GM18502 (cell line): ENCODE measurements at regions not wholly inside any gene's neighbourhood (a gene's known extent, or its start where the extent isn't known, plus 50 kb on each side); places are given as distances from the start of the nearest gene placed in this dataset.

ENCODE experiments used
- ATAC-seq: cut with Tn5 transposase; IDR thresholded peaks from one replicate; pipeline ENCODE4 v1.9.1; 2021; ENCODE audit warnings: mild to moderate bottlenecking; ENCODE audit not compliant: unreplicated experiment, poor library complexity

GRCh38 chr18:78006006-78006773 is 756.5 kb downstream of the GALR1 start:
- no peak for ATAC-seq

GRCh38 chr18:78006774-78007260 is 757.2 kb downstream of the GALR1 start:
- ATAC-seq = no peak

GRCh38 chr18:78010363-78010762 is 760.7 kb downstream of the GALR1 start:
- no peak for ATAC-seq

DNA sequence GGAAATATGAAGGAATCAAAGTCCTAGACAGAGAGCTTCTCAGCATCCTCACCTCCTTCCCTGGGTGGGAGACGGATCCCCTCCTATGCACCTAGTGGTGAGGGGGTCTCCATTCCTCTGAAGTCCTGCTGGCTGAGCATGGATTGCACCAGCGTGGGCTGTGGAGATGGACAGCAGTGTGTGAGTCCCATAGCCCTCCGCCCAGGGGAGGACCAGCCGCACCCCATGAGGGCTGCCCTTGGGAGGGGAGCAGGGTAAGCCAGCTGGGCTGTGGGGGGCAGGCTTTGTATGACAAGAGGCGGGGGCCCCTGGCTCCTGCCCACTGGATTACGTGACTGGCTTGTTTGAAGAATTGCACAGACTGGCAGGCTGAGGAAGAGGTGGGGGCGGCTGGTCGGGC is 768.2 kb downstream of the GALR1 start:
- no peak for ATAC-seq

- no peak for ATAC-seq
Observed at GRCh38 chr18:78021196-78021595, 771.5 kb downstream of the GALR1 start.

DNA sequence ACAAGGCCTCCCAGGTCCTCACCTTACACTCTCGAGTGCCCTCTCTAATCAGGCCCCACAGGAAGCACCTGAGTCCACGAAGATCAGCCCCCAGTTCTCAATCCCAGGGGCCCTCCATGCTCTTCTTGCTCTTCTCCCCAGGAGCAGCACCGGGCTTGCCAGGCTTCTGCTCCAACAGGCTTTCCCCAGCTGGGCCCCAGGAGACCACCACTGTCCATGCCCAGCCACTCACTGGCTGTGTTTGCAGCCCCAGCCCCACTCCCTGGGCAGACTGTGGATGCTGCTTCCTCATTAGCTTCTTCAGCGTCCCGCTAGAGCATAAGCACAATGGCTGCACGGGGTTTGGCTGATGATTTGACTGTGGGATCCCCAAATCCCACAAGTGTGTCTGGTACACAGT is 781.9 kb downstream of the GALR1 start:
- no peak for ATAC-seq

DNA sequence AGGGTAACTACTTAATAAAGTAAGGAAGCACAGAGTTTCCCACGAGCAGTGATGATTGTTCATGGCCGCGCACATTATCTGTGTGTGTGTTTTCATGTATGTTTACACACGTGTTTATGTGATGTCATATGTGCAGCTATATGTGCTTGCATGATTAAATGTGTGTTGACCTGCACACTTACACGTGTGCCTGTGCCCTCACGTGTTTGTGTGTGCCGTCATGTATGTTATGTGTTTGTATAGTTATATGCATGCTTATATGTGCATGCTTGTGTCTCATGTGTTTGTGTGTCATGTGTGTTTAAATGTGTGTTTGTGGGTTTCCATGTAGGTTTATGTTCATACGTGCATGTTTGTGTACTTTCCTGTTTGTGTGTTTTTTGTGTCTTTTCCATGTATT is 782.3 kb downstream of the GALR1 start:
- no peak for ATAC-seq

- no peak for ATAC-seq
Observed at GRCh38 chr18:78032574-78032973, 782.9 kb downstream of the GALR1 start.

DNA sequence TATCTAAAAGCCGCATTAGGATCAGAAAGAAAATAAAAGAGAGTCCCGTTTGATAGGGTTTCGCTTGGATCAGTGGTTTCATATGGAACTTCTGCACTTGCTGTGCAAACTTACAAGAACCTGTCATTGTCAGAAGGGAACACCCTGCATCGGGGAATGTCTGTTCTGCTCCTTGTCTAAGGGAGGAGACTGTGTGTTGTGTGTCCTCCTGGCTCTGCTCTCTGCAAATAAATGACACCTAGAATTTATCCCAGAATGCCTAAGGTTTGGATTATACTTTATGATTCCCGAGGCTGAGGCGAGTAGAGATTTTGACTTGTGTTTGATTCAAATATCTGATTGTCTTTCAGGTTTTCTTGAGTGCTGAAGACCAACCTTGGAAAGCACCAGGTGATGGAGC is 785.1 kb downstream of the GALR1 start:
- no peak for ATAC-seq

GRCh38 chr18:78041218-78041617 is 791.6 kb downstream of the GALR1 start:
- no peak for ATAC-seq

DNA sequence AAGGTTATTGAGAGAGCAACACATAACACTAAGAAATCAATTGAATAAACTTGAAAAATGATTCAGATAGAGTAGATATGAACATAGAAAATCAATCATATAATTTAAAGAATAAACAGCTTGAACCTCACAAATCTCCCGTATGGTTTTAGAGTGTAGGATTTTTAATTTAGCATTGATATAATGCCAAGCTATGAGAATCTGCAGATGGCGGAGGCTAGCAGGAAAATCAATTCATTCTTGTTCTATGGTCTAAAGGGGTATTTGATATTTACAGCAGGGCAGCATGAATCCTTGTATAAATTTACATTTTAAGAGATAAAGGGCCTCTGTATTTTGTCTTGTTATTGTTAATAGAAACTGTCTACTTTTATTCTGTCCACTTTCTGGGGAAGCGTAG is 797.0 kb downstream of the GALR1 start:
- ATAC-seq = no peak

- ATAC-seq = no peak
Observed at GRCh38 chr18:78049281-78049680, 799.6 kb downstream of the GALR1 start.

DNA sequence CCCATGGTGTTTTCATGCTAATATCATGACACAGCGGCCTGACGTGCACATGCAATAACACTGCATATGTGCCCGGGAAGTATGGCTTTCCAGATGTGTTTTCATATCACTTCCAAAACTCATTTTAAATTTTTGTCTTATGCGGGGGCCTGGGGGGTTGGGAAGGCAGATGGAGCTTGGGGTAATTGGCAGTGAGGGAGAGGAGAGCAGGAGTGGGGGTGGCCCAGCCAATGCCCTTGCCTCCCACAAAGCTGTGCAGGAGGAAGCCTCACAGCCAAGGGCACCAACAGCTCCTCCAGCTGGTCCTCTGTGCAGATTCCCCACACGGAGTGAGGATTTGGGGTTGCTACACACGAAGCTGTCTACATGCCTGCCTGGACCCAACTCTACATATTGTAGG is 805.2 kb downstream of the GALR1 start:
- ATAC-seq = no peak

DNA sequence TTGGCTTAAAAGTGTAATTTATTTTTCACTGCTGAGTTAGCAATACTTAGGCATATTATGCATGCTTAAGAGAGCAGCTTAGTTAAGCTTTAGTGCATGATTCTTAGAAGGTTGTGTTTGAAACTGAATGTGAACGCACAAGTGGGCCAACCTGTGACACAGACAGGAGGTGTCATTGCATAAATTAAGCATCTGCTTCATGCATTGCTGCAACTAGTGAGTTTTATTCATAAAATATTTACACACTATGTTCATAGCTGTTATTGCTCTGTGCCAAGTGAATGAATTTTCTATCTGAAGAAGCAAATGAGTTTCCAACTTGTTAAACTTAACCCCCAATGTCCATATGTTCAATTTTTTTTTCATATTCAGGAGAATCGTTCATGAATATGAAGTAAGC is 806.4 kb downstream of the GALR1 start:
- no peak for ATAC-seq

- no peak for ATAC-seq
Observed at GRCh38 chr18:78069784-78070664, 820.4 kb downstream of the GALR1 start.

GRCh38 chr18:78071166-78071710 is 821.6 kb downstream of the GALR1 start:
- ATAC-seq = no peak

DNA sequence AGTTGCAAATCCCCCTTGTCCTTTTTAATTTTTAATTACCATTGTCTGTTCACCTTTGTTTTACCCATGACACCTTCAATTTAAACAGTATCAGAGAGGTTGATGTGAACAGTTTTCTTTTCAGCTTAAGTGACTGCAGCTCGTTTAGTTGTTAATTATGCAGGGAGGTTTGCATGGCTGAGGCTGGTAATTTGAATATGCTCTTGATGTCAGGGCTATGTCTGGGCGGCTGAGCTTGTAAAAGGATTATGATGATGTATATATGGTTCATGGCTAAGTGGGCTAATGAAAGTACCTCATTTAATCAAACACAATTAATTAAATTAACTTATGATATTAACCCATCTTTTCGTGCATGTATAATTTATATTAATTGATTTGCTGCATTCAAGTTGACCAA is 822.1 kb downstream of the GALR1 start:
- no peak for ATAC-seq

GRCh38 chr18:78072375-78072774 is 822.7 kb downstream of the GALR1 start:
- no peak for ATAC-seq

DNA sequence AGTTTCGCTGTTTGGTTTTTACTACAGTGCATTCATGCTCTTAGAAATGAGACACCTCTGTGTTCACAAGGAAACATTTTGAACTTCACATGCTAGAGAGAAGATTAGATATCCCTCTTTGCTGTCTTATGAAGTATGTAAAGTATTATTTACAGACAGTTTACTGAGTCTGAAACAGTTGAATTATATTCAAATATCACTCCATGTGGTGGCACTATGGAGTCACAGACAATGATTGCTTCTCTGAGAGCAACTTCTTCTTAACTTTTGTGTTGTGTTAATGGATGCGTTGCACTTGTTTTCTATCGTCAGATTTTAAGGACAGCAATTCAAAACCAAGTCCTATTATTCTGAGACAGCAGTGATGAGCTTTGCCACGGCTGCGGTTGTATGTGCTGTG is 823.6 kb downstream of the GALR1 start:
- no peak for ATAC-seq

- no peak for ATAC-seq
Observed at GRCh38 chr18:78074400-78075020, 824.9 kb downstream of the GALR1 start.

- no peak for ATAC-seq
Observed at GRCh38 chr18:78080081-78080480, 830.4 kb downstream of the GALR1 start.
